ENCODE measurements at regions not wholly inside any gene's neighbourhood (a gene's known extent, or its start where the extent isn't known, plus 50 kb on each side); places are given as distances from the start of the nearest gene placed in this dataset.

DNA sequence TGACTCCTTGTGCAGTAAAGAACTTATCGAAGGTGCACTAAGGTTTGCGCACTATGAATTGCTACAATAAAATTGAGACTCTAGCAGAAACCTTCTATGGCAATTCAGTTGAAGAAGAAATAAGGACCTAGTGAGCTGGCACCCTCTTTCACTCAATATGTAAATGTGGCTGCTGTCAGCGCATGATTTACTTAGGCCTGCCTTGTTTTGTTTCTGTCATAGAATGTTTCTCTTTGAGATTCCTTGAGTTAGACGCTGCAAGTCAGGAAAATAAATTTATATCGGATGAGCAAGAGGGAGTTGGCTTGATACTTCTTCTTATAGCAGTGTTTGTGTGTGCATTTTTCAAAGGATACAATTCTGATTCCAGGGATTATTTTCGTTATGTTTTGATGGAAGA, 322.1 kb downstream of the BLID start:
- H3K27ac ChIP-seq (ENCODE audit: low read length): no peak overlapping the region
- no peak for DNase-seq
- no peaks in the 10 kb centered on the region for H3K79me2 ChIP-seq (ENCODE audit: low read length)
- H3K4me3 ChIP-seq (ENCODE audit: low read length): no peak overlapping the region
- H3K4me1 ChIP-seq (ENCODE audit: low read length): no peaks in the 10 kb centered on the region
- TF ChIP-seq EZH2 (optimal IDR thresholded peaks at IDR 0.05; ENCODE audit: low read depth, low read length) (no peak), EZH2phosphoT487 (IDR thresholded peaks at IDR 0.05; ENCODE audit: low read length) (no peak)
- TF ChIP-seq, protein P1, sequence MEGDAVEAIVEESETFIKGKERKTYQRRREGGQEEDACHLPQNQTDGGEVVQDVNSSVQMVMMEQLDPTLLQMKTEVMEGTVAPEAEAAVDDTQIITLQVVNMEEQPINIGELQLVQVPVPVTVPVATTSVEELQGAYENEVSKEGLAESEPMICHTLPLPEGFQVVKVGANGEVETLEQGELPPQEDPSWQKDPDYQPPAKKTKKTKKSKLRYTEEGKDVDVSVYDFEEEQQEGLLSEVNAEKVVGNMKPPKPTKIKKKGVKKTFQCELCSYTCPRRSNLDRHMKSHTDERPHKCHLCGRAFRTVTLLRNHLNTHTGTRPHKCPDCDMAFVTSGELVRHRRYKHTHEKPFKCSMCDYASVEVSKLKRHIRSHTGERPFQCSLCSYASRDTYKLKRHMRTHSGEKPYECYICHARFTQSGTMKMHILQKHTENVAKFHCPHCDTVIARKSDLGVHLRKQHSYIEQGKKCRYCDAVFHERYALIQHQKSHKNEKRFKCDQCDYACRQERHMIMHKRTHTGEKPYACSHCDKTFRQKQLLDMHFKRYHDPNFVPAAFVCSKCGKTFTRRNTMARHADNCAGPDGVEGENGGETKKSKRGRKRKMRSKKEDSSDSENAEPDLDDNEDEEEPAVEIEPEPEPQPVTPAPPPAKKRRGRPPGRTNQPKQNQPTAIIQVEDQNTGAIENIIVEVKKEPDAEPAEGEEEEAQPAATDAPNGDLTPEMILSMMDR (IDR thresholded peaks at IDR 0.05; ENCODE audit: low read length): no peak
- no peaks in the 10 kb centered on the region for H3K27me3 ChIP-seq (replicated peaks; ENCODE audit: insufficient read depth, low read length)
- no peaks in the 10 kb centered on the region for H3K9me2 ChIP-seq (replicated peaks; ENCODE audit: insufficient read depth, low read length)
- no peaks in the 10 kb centered on the region for H3K9me3 ChIP-seq (replicated peaks; ENCODE audit: insufficient read depth, low read length)
- H3K36me3 ChIP-seq (replicated peaks; ENCODE audit: insufficient read depth, low read length): no peaks in the 10 kb centered on the region
- H2AFZ ChIP-seq (ENCODE audit: low read length): no peak overlapping the region
- H4K20me1 ChIP-seq (ENCODE audit: insufficient read depth, low read length): no peaks in the 10 kb centered on the region
- no peak overlapping the region for H3K4me2 ChIP-seq (ENCODE audit: low read depth, low read length)
- H3F3A ChIP-seq (ENCODE audit: insufficient read depth, low read length): no peaks in the 10 kb centered on the region
- no peak overlapping the region for H3K9ac ChIP-seq (ENCODE audit: low read length)

DNA sequence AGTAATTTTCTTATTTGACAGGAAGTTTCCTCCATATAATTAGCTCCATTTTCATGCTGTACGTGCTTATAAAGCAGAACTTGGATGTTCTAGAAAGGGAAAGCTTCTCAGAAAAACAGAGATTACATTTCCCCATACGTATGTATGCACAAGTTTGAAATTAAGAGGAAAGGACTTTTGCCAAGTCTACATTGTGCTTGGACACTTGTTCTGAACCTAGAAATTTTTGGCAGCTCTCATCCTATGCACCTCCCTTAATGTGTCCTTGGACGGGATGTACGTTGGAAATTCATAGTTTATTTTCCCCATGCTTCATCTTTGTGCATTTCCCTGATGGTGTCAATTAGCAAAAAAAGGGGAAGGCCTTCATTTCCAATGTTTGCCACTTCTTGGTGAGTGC, 322.7 kb downstream of the BLID start:
- no peaks in the 10 kb centered on the region for H3K9me2 ChIP-seq (replicated peaks; ENCODE audit: insufficient read depth, low read length)
- H3K9ac ChIP-seq (ENCODE audit: low read length): no peak overlapping the region
- no peak overlapping the region for H3K4me3 ChIP-seq (ENCODE audit: low read length)
- no peak overlapping the region for H2AFZ ChIP-seq (ENCODE audit: low read length)
- no peaks in the 10 kb centered on the region for H3K27me3 ChIP-seq (replicated peaks; ENCODE audit: insufficient read depth, low read length)
- H3K4me1 ChIP-seq (ENCODE audit: low read length): no peaks in the 10 kb centered on the region
- H3K4me2 ChIP-seq (ENCODE audit: low read depth, low read length): no peak overlapping the region
- no peak for DNase-seq
- TF ChIP-seq, protein P1 (IDR thresholded peaks at IDR 0.05; ENCODE audit: low read length): no peak
- no peak for TF ChIP-seq EZH2 (optimal IDR thresholded peaks at IDR 0.05; ENCODE audit: low read depth, low read length)
- TF ChIP-seq EZH2phosphoT487 (IDR thresholded peaks at IDR 0.05; ENCODE audit: low read length): no peak
- H3K9me3 ChIP-seq (replicated peaks; ENCODE audit: insufficient read depth, low read length): no peaks in the 10 kb centered on the region
- no peaks in the 10 kb centered on the region for H4K20me1 ChIP-seq (ENCODE audit: insufficient read depth, low read length)
- no peaks in the 10 kb centered on the region for H3K36me3 ChIP-seq (replicated peaks; ENCODE audit: insufficient read depth, low read length)
- H3K79me2 ChIP-seq (ENCODE audit: low read length): no peaks in the 10 kb centered on the region
- H3F3A ChIP-seq (ENCODE audit: insufficient read depth, low read length): no peaks in the 10 kb centered on the region
- H3K27ac ChIP-seq (ENCODE audit: low read length): no peak overlapping the region

- Histone ChIP-seq H3K4me1 (ENCODE audit: low read length) (no peaks in the 10 kb centered on the region), H2AFZ (ENCODE audit: low read length) (no peak overlapping the region), H3K27ac (ENCODE audit: low read length) (no peak overlapping the region), H3K36me3 (replicated peaks; ENCODE audit: insufficient read depth, low read length) (no peaks in the 10 kb centered on the region), H3K9me2 (replicated peaks; ENCODE audit: insufficient read depth, low read length) (no peaks in the 10 kb centered on the region), H4K20me1 (ENCODE audit: insufficient read depth, low read length) (no peaks in the 10 kb centered on the region), H3K9me3 (replicated peaks; ENCODE audit: insufficient read depth, low read length) (no peaks in the 10 kb centered on the region), H3K4me2 (ENCODE audit: low read depth, low read length) (no peak overlapping the region), H3K79me2 (ENCODE audit: low read length) (no peaks in the 10 kb centered on the region), H3K27me3 (replicated peaks; ENCODE audit: insufficient read depth, low read length) (no peaks in the 10 kb centered on the region), H3K4me3 (ENCODE audit: low read length) (no peak overlapping the region), H3K9ac (ENCODE audit: low read length) (no peak overlapping the region), H3F3A (ENCODE audit: insufficient read depth, low read length) (no peaks in the 10 kb centered on the region)
- TF ChIP-seq EZH2 (optimal IDR thresholded peaks at IDR 0.05; ENCODE audit: low read depth, low read length): no peak
- TF ChIP-seq, protein P1 (IDR thresholded peaks at IDR 0.05; ENCODE audit: low read length): no peak
- TF ChIP-seq EZH2phosphoT487 (IDR thresholded peaks at IDR 0.05; ENCODE audit: low read length): no peak
- DNase-seq: no peak
Observed at GRCh38 chr11:121792185-121792584, 323.8 kb downstream of the BLID start.
